ENCODE measurements at regions not wholly inside any gene's neighbourhood (a gene's known extent, or its start where the extent isn't known, plus 50 kb on each side); places are given as distances from the start of the nearest gene placed in this dataset.

GRCh38 chr3:184440151-184440550 lies 60.3 kb downstream of the CHRD start:
- TF ChIP-seq CTCF (IDR thresholded peaks at IDR 0.05) (no peak), POLR2A (IDR thresholded peaks at IDR 0.05) (no peak)
